K562 (cell line): ENCODE measurements at regions not wholly inside any gene's neighbourhood (a gene's known extent, or its start where the extent isn't known, plus 50 kb on each side); places are given as distances from the start of the nearest gene placed in this dataset.

ENCODE experiments used
- BCLAF1 ChIP-seq, 2 experiments: fragments of 450-650 bp in 1 of 2; IDR thresholded peaks; 2 replicates each; pipeline ENCODE4 v1.6.1; 2011 to 2017; ENCODE audit warnings: low read depth in 2 of 2, antibody characterized with exemption in 1 of 2, borderline replicate concordance in 1 of 2, low read length in 1 of 2, mild to moderate bottlenecking in 1 of 2, mixed read lengths in 1 of 2; ENCODE audit not compliant: control insufficient read depth in 1 of 2
- CCAR2 ChIP-seq: fragments of 200-400 bp; formaldehyde crosslinking; IDR thresholded peaks from 2 replicates; pipeline ENCODE4 v1.6.1; 2017; ENCODE audit warnings: mild to moderate bottlenecking, low read depth, low read length
- DPF2 ChIP-seq: fragments of 450-650 bp; IDR thresholded peaks from 2 replicates; pipeline ENCODE4 v1.6.1; 2016
- JUND ChIP-seq, 2 experiments: IDR thresholded peaks; 2 replicates in 1 of 2; 3 replicates in 1 of 2; pipeline ENCODE4 v1.6.1; 2011; ENCODE audit warnings: borderline replicate concordance in 2 of 2, low read depth in 2 of 2, low read length in 2 of 2, improper control_type of control experiment in 1 of 2, missing biosample characterization in 1 of 2, missing genetic modification characterization in 1 of 2, missing genetic modification reagents in 1 of 2
- MNT ChIP-seq, 2 experiments: fragments of 450-650 bp; conservative IDR thresholded peaks; 2 replicates each; pipeline ENCODE4 v1.6.1; 2017; ENCODE audit warnings: mild to moderate bottlenecking in 2 of 2, moderate library complexity in 2 of 2
- NFATC3 ChIP-seq: fragments of 450-650 bp; IDR thresholded peaks from 2 replicates; pipeline ENCODE4 v1.6.1; 2017; ENCODE audit warnings: mild to moderate bottlenecking
- POLR2A ChIP-seq: fragments of 450-650 bp; conservative IDR thresholded peaks from 2 replicates; pipeline ENCODE4 v1.6.1; 2016
- SIN3B ChIP-seq: fragments of 450-650 bp; IDR thresholded peaks from 2 replicates; pipeline ENCODE4 v1.6.1; 2017; ENCODE audit warnings: low read depth, mild to moderate bottlenecking, moderate library complexity
- SLC30A9 ChIP-seq: fragments of 250-450 bp; sonication (Bioruptor Pico); IDR thresholded peaks from 2 replicates; pipeline ENCODE4 v1.8.0; 2022; ENCODE audit warnings: mild to moderate bottlenecking, moderate library complexity
- ZNF639 ChIP-seq, 2 experiments: fragments of 200-800 bp in 1 of 2; sonication (Bioruptor generic) in 1 of 2; sonication (generic) in 1 of 2; formaldehyde crosslinking in 1 of 2; IDR thresholded peaks in 1 of 2; conservative IDR thresholded peaks in 1 of 2; 2 replicates each; pipeline versions ENCODE4 v1.5.0 to v1.6.1; 2016 to 2020; ENCODE audit warnings: missing compliant biosample characterization in 1 of 2, missing genetic modification characterization in 1 of 2, missing genetic modification reagents in 1 of 2
- TF ChIP-seq, protein P1 (sequence below), 3 experiments: IDR thresholded peaks in 2 of 3; conservative IDR thresholded peaks in 1 of 3; 2 replicates each; pipeline ENCODE4 v1.5.1; 2011 to 2012; ENCODE audit warnings: low read length in 3 of 3, mild to moderate bottlenecking in 3 of 3, control low read depth in 2 of 3, improper control_type of control experiment in 1 of 3, inconsistent platforms in 1 of 3, low read depth in 1 of 3, mixed read lengths in 1 of 3, moderate library complexity in 1 of 3; ENCODE audit not compliant: insufficient read depth in 2 of 3

GRCh38 chr7:142568435-142569097 is 180.7 kb upstream of the PRSS1 start:
- TF ChIP-seq NFATC3 (no peak), BCLAF1 (IDR thresholded peaks at IDR 0.05; ENCODE audit: borderline replicate concordance in 1 of 2, control insufficient read depth in 1 of 2, low read depth in 2 of 2, low read length in 1 of 2) (no peak), POLR2A (no peak), DPF2 (no peak), ZNF639 (CRISPR knock-in tag; conservative IDR thresholded peaks at IDR 0.05 in 1 of 2, IDR thresholded peaks at IDR 0.05 in 1 of 2) (no peak), MNT (conservative IDR thresholded peaks at IDR 0.05) (no peak), SLC30A9 (CRISPR knock-in tag) (no peak), JUND (IDR thresholded peaks at IDR 0.05; ENCODE audit: borderline replicate concordance, low read depth, low read length) (no peak), JUND (tag; IDR thresholded peaks at IDR 0.05; ENCODE audit: borderline replicate concordance, low read depth, low read length) (no peak), SIN3B (no peak), CCAR2 (no peak)
- TF ChIP-seq, protein P1, sequence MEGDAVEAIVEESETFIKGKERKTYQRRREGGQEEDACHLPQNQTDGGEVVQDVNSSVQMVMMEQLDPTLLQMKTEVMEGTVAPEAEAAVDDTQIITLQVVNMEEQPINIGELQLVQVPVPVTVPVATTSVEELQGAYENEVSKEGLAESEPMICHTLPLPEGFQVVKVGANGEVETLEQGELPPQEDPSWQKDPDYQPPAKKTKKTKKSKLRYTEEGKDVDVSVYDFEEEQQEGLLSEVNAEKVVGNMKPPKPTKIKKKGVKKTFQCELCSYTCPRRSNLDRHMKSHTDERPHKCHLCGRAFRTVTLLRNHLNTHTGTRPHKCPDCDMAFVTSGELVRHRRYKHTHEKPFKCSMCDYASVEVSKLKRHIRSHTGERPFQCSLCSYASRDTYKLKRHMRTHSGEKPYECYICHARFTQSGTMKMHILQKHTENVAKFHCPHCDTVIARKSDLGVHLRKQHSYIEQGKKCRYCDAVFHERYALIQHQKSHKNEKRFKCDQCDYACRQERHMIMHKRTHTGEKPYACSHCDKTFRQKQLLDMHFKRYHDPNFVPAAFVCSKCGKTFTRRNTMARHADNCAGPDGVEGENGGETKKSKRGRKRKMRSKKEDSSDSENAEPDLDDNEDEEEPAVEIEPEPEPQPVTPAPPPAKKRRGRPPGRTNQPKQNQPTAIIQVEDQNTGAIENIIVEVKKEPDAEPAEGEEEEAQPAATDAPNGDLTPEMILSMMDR (IDR thresholded peaks at IDR 0.05 in 2 of 3, conservative IDR thresholded peaks at IDR 0.05 in 1 of 3; ENCODE audit: insufficient read depth in 2 of 3, low read depth in 1 of 3, low read length in 3 of 3), result no peak
